OCI-LY7 (cell line): ENCODE measurements at regions not wholly inside any gene's neighbourhood (a gene's known extent, or its start where the extent isn't known, plus 50 kb on each side); places are given as distances from the start of the nearest gene placed in this dataset.

Experiments used
- CTCF ChIP-seq: fragments of 200-600 bp; sonication (generic); conservative IDR thresholded peaks from 2 replicates; pipeline ENCODE4 v1.5.1; 2014; ENCODE audit warnings: mild to moderate bottlenecking, antibody characterized with exemption, low read length, moderate library complexity, mixed read lengths
- EZH2phosphoT487 ChIP-seq: fragments of 200-600 bp; sonication (generic); IDR thresholded peaks from 2 replicates; pipeline ENCODE4 v1.6.1; 2018; ENCODE audit warnings: low read depth, borderline replicate concordance, mild to moderate bottlenecking, mixed run types, antibody characterized with exemption, low read length, moderate library complexity, mixed read lengths

GRCh38 chr12:123067654-123068053 lies 83.2 kb downstream of the PITPNM2 start:
- no peak for TF ChIP-seq CTCF
- TF ChIP-seq EZH2phosphoT487, result no peak
